K562 (cell line): ENCODE measurements at regions not wholly inside any gene's neighbourhood (a gene's known extent, or its start where the extent isn't known, plus 50 kb on each side); places are given as distances from the start of the nearest gene placed in this dataset.

ENCODE experiments used
- ATAC-seq: fragments of 200-7000 bp; cut with Tn5 transposase; 3 replicates; pipeline ENCODE4 v1.9.1; 2020; ENCODE audit warnings: moderate library complexity
- BruUV-seq: library from RNA; stranded (reverse); fragments of 400-500 nt; replicated peaks from 2 replicates; lab custom pipeline; 2021; lab: Mats Ljungman, UMichigan
- CTCF ChIA-PET: fragments of 300-600 bp; formaldehyde crosslinking; extraction: SDS; loops from one replicate; lab custom pipeline; 2021; ENCODE audit warnings: low intra/inter-chr PET ratio; lab: Yijun Ruan, JAX
- POLR2A ChIA-PET: fragments of 300-600, 350-650 bp; sonication (Branson Sonifier 250); formaldehyde crosslinking; extraction: SDS; loops from one replicate; lab custom pipeline; 2021; ENCODE audit warnings: antibody characterized with exemption, inconsistent platforms; lab: Yijun Ruan, JAX
- DNase-seq, 4 experiments: peaks; one replicate each; pipeline versions ENCODE4 v3.0.0 to v3.0.0-alpha.2; 2011 to 2018; ENCODE audit warnings: low spot score in 3 of 4, mixed read lengths in 3 of 4; ENCODE audit errors: extremely low read depth in 1 of 4
- FAIRE-seq: peaks from 2 replicates; lab custom pipeline; 2011; peaks lifted over from hg19 to GRCh38; lab: Jason Lieb, UNC
- H2AFZ ChIP-seq: 2 replicates; pipeline ENCODE4 v1.6.0; 2011; ENCODE audit warnings: low read depth, low read length, control low read depth, inconsistent platforms
- H3K27ac ChIP-seq: fragments of 200-600 bp; 3 replicates; pipeline ENCODE4 v1.8.0; 2011; ENCODE audit warnings: low read depth, mild to moderate bottlenecking, control low read depth, inconsistent platforms, low read length, moderate library complexity, mixed read lengths; ENCODE audit errors: extremely low read depth
- H3K27me3 ChIP-seq, 2 experiments: fragments of 300-600 bp in 1 of 2; 2 replicates in 1 of 2; 3 replicates in 1 of 2; pipeline versions ENCODE4 v1.6.0 to v1.8.0; 2011; ENCODE audit warnings: inconsistent platforms in 2 of 2, low read length in 2 of 2, mild to moderate bottlenecking in 1 of 2, mixed read lengths in 1 of 2, moderate library complexity in 1 of 2; ENCODE audit not compliant: control insufficient read depth in 2 of 2, insufficient read depth in 2 of 2
- H3K36me3 ChIP-seq: fragments of 300-600 bp; 3 replicates; pipeline ENCODE4 v1.8.0; 2011; ENCODE audit warnings: mild to moderate bottlenecking, low read length, inconsistent platforms; ENCODE audit not compliant: control insufficient read depth, insufficient read depth
- H3K4me1 ChIP-seq, 2 experiments: fragments of 200-600 bp in 1 of 2; replicated peaks in 1 of 2; 2 replicates in 1 of 2; 3 replicates in 1 of 2; pipeline versions ENCODE4 v1.5.1 to v1.8.0; 2011; ENCODE audit warnings: inconsistent platforms in 2 of 2, low read length in 2 of 2, mild to moderate bottlenecking in 1 of 2, mixed read lengths in 1 of 2, moderate library complexity in 1 of 2; ENCODE audit not compliant: control insufficient read depth in 2 of 2, insufficient read depth in 2 of 2
- H3K4me2 ChIP-seq: 2 replicates; pipeline ENCODE4 v1.6.1; 2011; ENCODE audit warnings: low read length, control low read depth, inconsistent platforms, mixed read lengths; ENCODE audit not compliant: insufficient read depth
- H3K4me3 ChIP-seq: fragments of 200-600 bp; sonication (generic), shearing (Covaris generic); 2 replicates; pipeline ENCODE4 v1.5.1; 2016; ENCODE audit warnings: control low read depth, inconsistent platforms
- H3K79me2 ChIP-seq: fragments of 200-600 bp; 3 replicates; pipeline ENCODE4 v1.8.0; 2011; ENCODE audit warnings: low read length, inconsistent platforms; ENCODE audit not compliant: control insufficient read depth, insufficient read depth
- H3K9ac ChIP-seq, 2 experiments: 2 replicates each; pipeline versions ENCODE4 v1.6.0 to v1.6.1; 2011; ENCODE audit warnings: low read depth in 2 of 2, low read length in 2 of 2, control low read depth in 1 of 2, inconsistent platforms in 1 of 2, mild to moderate bottlenecking in 1 of 2, mixed read lengths in 1 of 2; ENCODE audit not compliant: insufficient read depth in 1 of 2
- H3K9me1 ChIP-seq: one replicate; pipeline ENCODE4 v1.6.0; 2011; ENCODE audit warnings: inconsistent platforms, mild to moderate bottlenecking, low read length, moderate library complexity; ENCODE audit not compliant: control insufficient read depth, insufficient read depth
- H3K9me3 ChIP-seq: replicated peaks from 2 replicates; pipeline ENCODE4 v1.5.1; 2011; ENCODE audit warnings: low read depth, low read length, inconsistent platforms; ENCODE audit not compliant: control insufficient read depth, insufficient read depth
- H4K20me1 ChIP-seq: replicated peaks from 2 replicates; pipeline ENCODE4 v1.6.1; 2011; ENCODE audit warnings: low read length, inconsistent platforms, mixed read lengths; ENCODE audit not compliant: control insufficient read depth, insufficient read depth
- NFIC ChIP-seq: fragments of 450-650 bp; IDR thresholded peaks from 2 replicates; pipeline ENCODE4 v1.6.1; 2017; ENCODE audit warnings: mild to moderate bottlenecking, inconsistent platforms
- WGBS: fragments of 100-300 bp; shearing (Covaris generic); methylation state at CpG from one replicate; pipeline ENCODE4 v1.1.6; 2016; ENCODE audit warnings: low coverage, mixed read lengths; ENCODE audit not compliant: insufficient coverage; ENCODE audit errors: missing lambda C conversion rate; 5-methylcytosine and 5-hydroxymethylcytosine counted together
- in situ Hi-C: fragments of 300-500 bp; cut with MboI; formaldehyde crosslinking; loops from 4 replicates; pipeline ENCODE4 v1.15.0; 2018; ENCODE audit warnings: inconsistent platforms, mixed read lengths
- intact Hi-C: fragments of 100-400 bp; cut with micrococcal nuclease; formaldehyde crosslinking; loops from 2 replicates; pipeline ENCODE4 v1.14.2; 2022
- TF ChIP-seq, protein P1 (sequence below), 3 experiments: IDR thresholded peaks in 2 of 3; conservative IDR thresholded peaks in 1 of 3; 2 replicates each; pipeline ENCODE4 v1.5.1; 2011 to 2012; ENCODE audit warnings: low read length in 3 of 3, mild to moderate bottlenecking in 3 of 3, control low read depth in 2 of 3, improper control_type of control experiment in 1 of 3, inconsistent platforms in 1 of 3, low read depth in 1 of 3, mixed read lengths in 1 of 3, moderate library complexity in 1 of 3; ENCODE audit not compliant: insufficient read depth in 2 of 3
- TF ChIP-seq, protein P2 (sequence below): fragments of 250-450 bp; sonication (Bioruptor Pico); IDR thresholded peaks from 2 replicates; pipeline ENCODE4 v1.4.0; 2020; ENCODE audit warnings: mild to moderate bottlenecking, moderate library complexity
- TF ChIP-seq, protein P3 (sequence below): sonication (generic); formaldehyde crosslinking; IDR thresholded peaks from 2 replicates; pipeline ENCODE4 v1.8.0; 2023; ENCODE audit warnings: missing genetic modification reagents, mild to moderate bottlenecking, borderline replicate concordance

DNA sequence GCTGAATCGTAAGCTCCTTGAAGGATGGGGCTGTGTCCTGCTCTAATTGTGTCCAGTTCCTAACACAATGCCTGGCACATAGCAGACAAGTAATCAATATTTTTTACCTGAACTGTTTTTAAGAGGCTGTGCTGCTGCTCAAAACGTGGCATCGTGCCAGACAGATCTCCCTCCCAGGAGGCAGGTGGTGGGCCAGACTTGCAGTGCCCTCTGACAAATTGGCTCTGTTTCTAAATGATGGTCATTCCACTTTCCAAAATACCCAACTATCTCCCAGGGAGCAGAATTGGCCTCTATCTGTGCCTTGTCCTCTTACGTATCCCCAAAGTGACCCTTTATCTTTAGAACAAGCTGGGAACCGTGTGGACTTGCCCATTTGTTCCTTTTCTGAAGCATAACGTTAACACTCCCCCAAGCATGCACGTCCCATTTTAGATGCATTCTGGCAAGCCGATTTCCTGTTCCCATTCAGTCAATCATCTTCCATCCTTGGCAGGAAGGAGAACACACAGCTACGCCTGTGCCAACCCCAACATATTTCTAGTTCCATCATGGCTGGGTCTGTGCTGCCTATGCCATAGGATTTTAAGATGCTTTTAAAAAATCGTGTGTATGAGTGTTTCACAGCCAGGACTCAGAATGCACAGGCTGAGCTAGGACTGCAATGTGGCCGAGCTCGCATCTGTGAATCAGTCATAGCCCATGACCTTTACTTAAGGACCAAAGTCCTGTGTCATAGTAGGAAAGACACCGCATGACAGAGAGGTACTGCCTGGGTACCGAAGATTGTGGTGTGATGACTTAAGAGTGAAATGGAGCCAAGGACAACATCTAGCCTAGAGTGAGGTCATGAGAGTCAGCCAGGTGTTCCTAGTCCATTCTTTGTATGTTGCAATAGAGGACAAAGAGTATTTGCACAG is 408.6 kb downstream of the PRDM2 start:
- Histone ChIP-seq H3K4me3 (no peak overlapping the region), H2AFZ (no peak overlapping the region), H3K9me3 (no peaks in the 10 kb centered on the region), H3K4me1 (no peaks in the 10 kb centered on the region), H3K9me1 (no peaks in the 10 kb centered on the region), H3K9ac (no peak overlapping the region), H3K36me3 (no peaks in the 10 kb centered on the region), H3K79me2 (no peaks in the 10 kb centered on the region), H3K4me2 (no peak overlapping the region), H4K20me1 (no peaks in the 10 kb centered on the region; the same call in 1 of the 2 replicates), H3K27me3 (peaks cover 0 to 10% of the 10 kb centered on the region in 2 experiments; a peak in 2 of 5 replicates), H3K27ac (no peak overlapping the region)
- no peak for DNase-seq
- TF ChIP-seq, protein P1, sequence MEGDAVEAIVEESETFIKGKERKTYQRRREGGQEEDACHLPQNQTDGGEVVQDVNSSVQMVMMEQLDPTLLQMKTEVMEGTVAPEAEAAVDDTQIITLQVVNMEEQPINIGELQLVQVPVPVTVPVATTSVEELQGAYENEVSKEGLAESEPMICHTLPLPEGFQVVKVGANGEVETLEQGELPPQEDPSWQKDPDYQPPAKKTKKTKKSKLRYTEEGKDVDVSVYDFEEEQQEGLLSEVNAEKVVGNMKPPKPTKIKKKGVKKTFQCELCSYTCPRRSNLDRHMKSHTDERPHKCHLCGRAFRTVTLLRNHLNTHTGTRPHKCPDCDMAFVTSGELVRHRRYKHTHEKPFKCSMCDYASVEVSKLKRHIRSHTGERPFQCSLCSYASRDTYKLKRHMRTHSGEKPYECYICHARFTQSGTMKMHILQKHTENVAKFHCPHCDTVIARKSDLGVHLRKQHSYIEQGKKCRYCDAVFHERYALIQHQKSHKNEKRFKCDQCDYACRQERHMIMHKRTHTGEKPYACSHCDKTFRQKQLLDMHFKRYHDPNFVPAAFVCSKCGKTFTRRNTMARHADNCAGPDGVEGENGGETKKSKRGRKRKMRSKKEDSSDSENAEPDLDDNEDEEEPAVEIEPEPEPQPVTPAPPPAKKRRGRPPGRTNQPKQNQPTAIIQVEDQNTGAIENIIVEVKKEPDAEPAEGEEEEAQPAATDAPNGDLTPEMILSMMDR (IDR thresholded peaks at IDR 0.05 in 2 of 3, conservative IDR thresholded peaks at IDR 0.05 in 1 of 3; ENCODE audit: insufficient read depth in 2 of 3, low read depth in 1 of 3, low read length in 3 of 3): no peak
- TF ChIP-seq NFIC: peak; percentile 44
- TF ChIP-seq, protein P2, sequence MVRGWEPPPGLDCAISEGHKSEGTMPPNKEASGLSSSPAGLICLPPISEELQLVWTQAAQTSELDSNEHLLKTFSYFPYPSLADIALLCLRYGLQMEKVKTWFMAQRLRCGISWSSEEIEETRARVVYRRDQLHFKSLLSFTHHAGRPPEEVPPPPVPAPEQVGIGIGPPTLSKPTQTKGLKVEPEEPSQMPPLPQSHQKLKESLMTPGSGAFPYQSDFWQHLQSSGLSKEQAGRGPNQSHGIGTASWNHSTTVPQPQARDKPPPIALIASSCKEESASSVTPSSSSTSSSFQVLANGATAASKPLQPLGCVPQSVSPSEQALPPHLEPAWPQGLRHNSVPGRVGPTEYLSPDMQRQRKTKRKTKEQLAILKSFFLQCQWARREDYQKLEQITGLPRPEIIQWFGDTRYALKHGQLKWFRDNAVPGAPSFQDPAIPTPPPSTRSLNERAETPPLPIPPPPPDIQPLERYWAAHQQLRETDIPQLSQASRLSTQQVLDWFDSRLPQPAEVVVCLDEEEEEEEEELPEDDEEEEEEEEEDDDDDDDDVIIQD (CRISPR knock-in tag): no peak
- TF ChIP-seq, protein P3, sequence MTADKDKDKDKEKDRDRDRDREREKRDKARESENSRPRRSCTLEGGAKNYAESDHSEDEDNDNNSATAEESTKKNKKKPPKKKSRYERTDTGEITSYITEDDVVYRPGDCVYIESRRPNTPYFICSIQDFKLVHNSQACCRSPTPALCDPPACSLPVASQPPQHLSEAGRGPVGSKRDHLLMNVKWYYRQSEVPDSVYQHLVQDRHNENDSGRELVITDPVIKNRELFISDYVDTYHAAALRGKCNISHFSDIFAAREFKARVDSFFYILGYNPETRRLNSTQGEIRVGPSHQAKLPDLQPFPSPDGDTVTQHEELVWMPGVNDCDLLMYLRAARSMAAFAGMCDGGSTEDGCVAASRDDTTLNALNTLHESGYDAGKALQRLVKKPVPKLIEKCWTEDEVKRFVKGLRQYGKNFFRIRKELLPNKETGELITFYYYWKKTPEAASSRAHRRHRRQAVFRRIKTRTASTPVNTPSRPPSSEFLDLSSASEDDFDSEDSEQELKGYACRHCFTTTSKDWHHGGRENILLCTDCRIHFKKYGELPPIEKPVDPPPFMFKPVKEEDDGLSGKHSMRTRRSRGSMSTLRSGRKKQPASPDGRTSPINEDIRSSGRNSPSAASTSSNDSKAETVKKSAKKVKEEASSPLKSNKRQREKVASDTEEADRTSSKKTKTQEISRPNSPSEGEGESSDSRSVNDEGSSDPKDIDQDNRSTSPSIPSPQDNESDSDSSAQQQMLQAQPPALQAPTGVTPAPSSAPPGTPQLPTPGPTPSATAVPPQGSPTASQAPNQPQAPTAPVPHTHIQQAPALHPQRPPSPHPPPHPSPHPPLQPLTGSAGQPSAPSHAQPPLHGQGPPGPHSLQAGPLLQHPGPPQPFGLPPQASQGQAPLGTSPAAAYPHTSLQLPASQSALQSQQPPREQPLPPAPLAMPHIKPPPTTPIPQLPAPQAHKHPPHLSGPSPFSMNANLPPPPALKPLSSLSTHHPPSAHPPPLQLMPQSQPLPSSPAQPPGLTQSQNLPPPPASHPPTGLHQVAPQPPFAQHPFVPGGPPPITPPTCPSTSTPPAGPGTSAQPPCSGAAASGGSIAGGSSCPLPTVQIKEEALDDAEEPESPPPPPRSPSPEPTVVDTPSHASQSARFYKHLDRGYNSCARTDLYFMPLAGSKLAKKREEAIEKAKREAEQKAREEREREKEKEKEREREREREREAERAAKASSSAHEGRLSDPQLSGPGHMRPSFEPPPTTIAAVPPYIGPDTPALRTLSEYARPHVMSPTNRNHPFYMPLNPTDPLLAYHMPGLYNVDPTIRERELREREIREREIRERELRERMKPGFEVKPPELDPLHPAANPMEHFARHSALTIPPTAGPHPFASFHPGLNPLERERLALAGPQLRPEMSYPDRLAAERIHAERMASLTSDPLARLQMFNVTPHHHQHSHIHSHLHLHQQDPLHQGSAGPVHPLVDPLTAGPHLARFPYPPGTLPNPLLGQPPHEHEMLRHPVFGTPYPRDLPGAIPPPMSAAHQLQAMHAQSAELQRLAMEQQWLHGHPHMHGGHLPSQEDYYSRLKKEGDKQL: no peak
- intact Hi-C loops (no loop called here), in situ Hi-C loops (loop anchor here (25.0 kb wide), 1 partner anchor 754 kb away; no protein-coding TSS in a partner anchor)
- WGBS: under 1% methylated on average over 14 of the region's 14 CpGs
- no TSS peak for BruUV-seq
- CTCF ChIA-PET: no interaction called here
- POLR2A ChIA-PET: interaction anchor here (0.6 to 0.7 kb wide), 2 partner anchors 465 to 964 kb away, joined by 4 read pairs; no protein-coding TSS in a partner anchor
- no peak for FAIRE-seq
- ATAC-seq: no peak
